Right forelimb (tissue), 1 donor: ENCODE measurements at regions not wholly inside any gene's neighbourhood (a gene's known extent, or its start where the extent isn't known, plus 50 kb on each side); places are given as distances from the start of the nearest gene placed in this dataset.
"Not testable (repeated sequence)": the region's sequence is repeated elsewhere in the genome, so short reads cannot be mapped to it uniquely, and the experiment has no call there.

ENCODE experiments used
- DNase-seq: peaks from one replicate; pipeline ENCODE4 v3.0.0-alpha.2; 2018

- no peak for DNase-seq
These were observed 140.8 kb upstream of the ZBED5 start for GRCh38 chr11:10998674-10999073.

- DNase-seq: no peak
These were observed 138.8 kb upstream of the ZBED5 start for GRCh38 chr11:10996678-10997077.

- no peak for DNase-seq
These were observed 135.8 kb upstream of the ZBED5 start for GRCh38 chr11:10993640-10994039.

- DNase-seq: no peak
These were observed 135.3 kb upstream of the ZBED5 start for GRCh38 chr11:10993186-10993585.

GRCh38 chr11:10991393-10991792 is 133.5 kb upstream of the ZBED5 start:
- no peak for DNase-seq

GRCh38 chr11:10990637-10991193 is 132.9 kb upstream of the ZBED5 start:
- DNase-seq: no peak

- no peak for DNase-seq
These were observed 132.3 kb upstream of the ZBED5 start for GRCh38 chr11:10990160-10990559.

- DNase-seq: no peak
These were observed 128.2 kb upstream of the ZBED5 start for GRCh38 chr11:10986006-10986405.

GRCh38 chr11:10984742-10985141 is 126.9 kb upstream of the ZBED5 start:
- DNase-seq: no peak

GRCh38 chr11:10984250-10984649 is 126.4 kb upstream of the ZBED5 start:
- no peak for DNase-seq

- DNase-seq: no peak
These were observed 125.1 kb upstream of the ZBED5 start for GRCh38 chr11:10982704-10983510.

- no peak for DNase-seq
These were observed 121.7 kb upstream of the ZBED5 start for GRCh38 chr11:10979529-10979928.

- DNase-seq: no peak
These were observed 120.3 kb upstream of the ZBED5 start for GRCh38 chr11:10978198-10978597.

- no peak for DNase-seq
These were observed 117.5 kb upstream of the ZBED5 start for GRCh38 chr11:10975287-10975721.

GRCh38 chr11:10973416-10973815 is 115.6 kb upstream of the ZBED5 start:
- DNase-seq: no peak

- DNase-seq: no peak
These were observed 113.1 kb upstream of the ZBED5 start for GRCh38 chr11:10970926-10971325.

- DNase-seq: no peak
These were observed 111.5 kb upstream of the ZBED5 start for GRCh38 chr11:10969387-10969786.

- DNase-seq: not testable (repeated sequence)
These were observed 99.0 kb upstream of the ZBED5 start for GRCh38 chr11:10956884-10957283.

- DNase-seq: no peak
These were observed 97.8 kb upstream of the ZBED5 start for GRCh38 chr11:10955616-10956015.

GRCh38 chr11:10954184-10954583 is 96.3 kb upstream of the ZBED5 start:
- no peak for DNase-seq

GRCh38 chr11:10952872-10953271 is 95.0 kb upstream of the ZBED5 start:
- DNase-seq: no peak

GRCh38 chr11:10947935-10948334 is 90.1 kb upstream of the ZBED5 start:
- DNase-seq: not testable (repeated sequence)

- DNase-seq: no peak
These were observed 88.2 kb upstream of the ZBED5 start for GRCh38 chr11:10946072-10946471.

GRCh38 chr11:10945196-10945595 is 87.3 kb upstream of the ZBED5 start:
- DNase-seq: no peak

- no peak for DNase-seq
These were observed 86.1 kb upstream of the ZBED5 start for GRCh38 chr11:10943968-10944367.
